Progenitor cell of endocrine pancreas (in vitro differentiated cells): ENCODE measurements at regions not wholly inside any gene's neighbourhood (a gene's known extent, or its start where the extent isn't known, plus 50 kb on each side); places are given as distances from the start of the nearest gene placed in this dataset.
A peak's percentile ranks its signal among the peaks of the same experiment; 100 is the strongest.

Experiments
- DNase-seq: peaks from one replicate; pipeline ENCODE4 v3.0.0; 2021; ENCODE audit warnings: low spot score; ENCODE audit not compliant: unreplicated experiment
- H3K27ac Mint-ChIP-seq: 2 replicates; pipeline ENCODE4 v1.8.0; 2021; ENCODE audit warnings: mild to moderate bottlenecking, moderate library complexity, mixed read lengths
- H3K27me3 Mint-ChIP-seq: 2 replicates; pipeline ENCODE4 v1.8.0; 2021; ENCODE audit warnings: mixed read lengths
- H3K36me3 Mint-ChIP-seq: 2 replicates; pipeline ENCODE4 v1.8.0; 2022; ENCODE audit warnings: mixed read lengths; ENCODE audit not compliant: insufficient read depth
- H3K4me1 Mint-ChIP-seq: 2 replicates; pipeline ENCODE4 v1.8.0; 2021; ENCODE audit warnings: low read depth, mixed read lengths
- H3K4me3 Mint-ChIP-seq: 2 replicates; pipeline ENCODE4 v1.8.0; 2021; ENCODE audit warnings: low read depth, mild to moderate bottlenecking, moderate library complexity, mixed read lengths
- H3K9me3 Mint-ChIP-seq: 2 replicates; pipeline ENCODE4 v1.8.0; 2021; ENCODE audit warnings: low read depth, mixed read lengths
- CTCF ChIP-seq: fragments of 200-600 bp; sonication (generic); IDR thresholded peaks from one replicate; pipeline ENCODE4 v1.5.0; 2021; ENCODE audit warnings: antibody characterized with exemption, mild to moderate bottlenecking; ENCODE audit not compliant: unreplicated experiment

- H3K36me3 Mint-ChIP-seq: no peaks in the 10 kb centered on the region
- no peak overlapping the region for H3K27ac Mint-ChIP-seq
- DNase-seq: no peak
- H3K4me3 Mint-ChIP-seq: no peak overlapping the region
- TF ChIP-seq CTCF: no peak
- peaks cover 5% of the 10 kb centered on the region for H3K27me3 Mint-ChIP-seq
- no peaks in the 10 kb centered on the region for H3K9me3 Mint-ChIP-seq
- H3K4me1 Mint-ChIP-seq: no peaks in the 10 kb centered on the region
Observed at GRCh38 chr18:43592269-43592668, 315.0 kb upstream of the SYT4 start.

GRCh38 chr18:43596105-43596712 is 318.9 kb upstream of the SYT4 start:
- Mint-ChIP-seq H3K36me3 (no peaks in the 10 kb centered on the region), H3K27me3 (no peaks in the 10 kb centered on the region), H3K4me3 (no peak overlapping the region), H3K27ac (no peak overlapping the region), H3K4me1 (no peaks in the 10 kb centered on the region), H3K9me3 (no peaks in the 10 kb centered on the region)
- peak; percentile 67 for TF ChIP-seq CTCF
- no peak for DNase-seq

GRCh38 chr18:43601432-43601831 is 324.1 kb upstream of the SYT4 start:
- no peak for TF ChIP-seq CTCF
- H3K9me3 Mint-ChIP-seq: peaks cover 22% of the 10 kb centered on the region
- H3K27me3 Mint-ChIP-seq: no peaks in the 10 kb centered on the region
- peaks cover 3% of the 10 kb centered on the region for H3K4me1 Mint-ChIP-seq
- no peak overlapping the region for H3K4me3 Mint-ChIP-seq
- no peak overlapping the region for H3K27ac Mint-ChIP-seq
- no peak for DNase-seq
- peaks cover 5% of the 10 kb centered on the region for H3K36me3 Mint-ChIP-seq

GRCh38 chr18:43605224-43605623 is 327.9 kb upstream of the SYT4 start:
- TF ChIP-seq CTCF: no peak
- peaks cover 25% of the 10 kb centered on the region for H3K9me3 Mint-ChIP-seq
- DNase-seq: no peak
- H3K27me3 Mint-ChIP-seq: no peaks in the 10 kb centered on the region
- H3K4me1 Mint-ChIP-seq: peaks cover 3% of the 10 kb centered on the region
- peaks cover 5% of the 10 kb centered on the region for H3K36me3 Mint-ChIP-seq
- no peak overlapping the region for H3K27ac Mint-ChIP-seq
- no peak overlapping the region for H3K4me3 Mint-ChIP-seq

- Mint-ChIP-seq H3K36me3 (peaks cover 5% of the 10 kb centered on the region), H3K27ac (no peak overlapping the region), H3K4me3 (no peak overlapping the region), H3K4me1 (peaks cover 3% of the 10 kb centered on the region), H3K9me3 (peaks cover 25% of the 10 kb centered on the region), H3K27me3 (peaks cover 3% of the 10 kb centered on the region)
- no peak for DNase-seq
- TF ChIP-seq CTCF: no peak
Observed at GRCh38 chr18:43606795-43607194, 329.5 kb upstream of the SYT4 start.
